22Rv1 (cell line): ENCODE measurements at regions not wholly inside any gene's neighbourhood (a gene's known extent, or its start where the extent isn't known, plus 50 kb on each side); places are given as distances from the start of the nearest gene placed in this dataset.

ENCODE experiments used
- ZFX ChIP-seq: fragments of 450-650 bp; IDR thresholded peaks from 2 replicates; pipeline ENCODE4 v1.6.1; 2017; ENCODE audit warnings: antibody characterized with exemption, borderline replicate concordance
- TF ChIP-seq, protein P1 (sequence below): fragments of 450-650 bp; IDR thresholded peaks from 2 replicates; pipeline ENCODE4 v1.5.1; 2017; ENCODE audit warnings: mild to moderate bottlenecking

DNA sequence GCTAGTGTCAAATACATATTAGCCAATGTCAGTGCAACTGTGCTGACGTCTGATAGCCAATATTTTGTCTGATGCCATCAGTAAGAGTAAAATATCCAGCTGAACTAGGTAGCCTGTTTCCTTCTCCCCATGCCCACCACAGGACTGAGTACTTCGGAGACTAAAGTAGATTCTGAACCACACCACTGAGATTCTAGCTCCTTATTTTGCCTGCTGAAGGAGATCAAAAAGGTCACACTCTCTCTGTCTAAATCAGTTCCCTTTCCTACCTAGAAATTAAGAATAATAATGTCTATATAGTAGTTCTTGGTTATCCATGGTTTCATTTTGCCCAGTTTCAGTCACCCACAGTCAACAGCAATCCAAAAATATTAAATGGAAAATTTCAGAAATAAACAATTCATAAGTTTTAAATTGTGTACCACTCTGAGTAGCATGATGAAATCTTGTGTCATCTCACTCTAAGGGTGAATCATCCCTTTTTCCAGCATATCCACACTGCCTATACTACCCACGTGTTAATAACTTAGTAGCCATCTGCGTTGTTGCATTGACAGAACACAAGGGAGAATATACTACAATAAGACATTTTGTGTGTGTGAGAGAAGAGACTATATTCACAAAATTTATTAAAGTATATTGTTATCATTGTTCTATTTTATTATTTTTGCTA is 1043.3 kb upstream of the PIK3C3 start:
- TF ChIP-seq, protein P1, sequence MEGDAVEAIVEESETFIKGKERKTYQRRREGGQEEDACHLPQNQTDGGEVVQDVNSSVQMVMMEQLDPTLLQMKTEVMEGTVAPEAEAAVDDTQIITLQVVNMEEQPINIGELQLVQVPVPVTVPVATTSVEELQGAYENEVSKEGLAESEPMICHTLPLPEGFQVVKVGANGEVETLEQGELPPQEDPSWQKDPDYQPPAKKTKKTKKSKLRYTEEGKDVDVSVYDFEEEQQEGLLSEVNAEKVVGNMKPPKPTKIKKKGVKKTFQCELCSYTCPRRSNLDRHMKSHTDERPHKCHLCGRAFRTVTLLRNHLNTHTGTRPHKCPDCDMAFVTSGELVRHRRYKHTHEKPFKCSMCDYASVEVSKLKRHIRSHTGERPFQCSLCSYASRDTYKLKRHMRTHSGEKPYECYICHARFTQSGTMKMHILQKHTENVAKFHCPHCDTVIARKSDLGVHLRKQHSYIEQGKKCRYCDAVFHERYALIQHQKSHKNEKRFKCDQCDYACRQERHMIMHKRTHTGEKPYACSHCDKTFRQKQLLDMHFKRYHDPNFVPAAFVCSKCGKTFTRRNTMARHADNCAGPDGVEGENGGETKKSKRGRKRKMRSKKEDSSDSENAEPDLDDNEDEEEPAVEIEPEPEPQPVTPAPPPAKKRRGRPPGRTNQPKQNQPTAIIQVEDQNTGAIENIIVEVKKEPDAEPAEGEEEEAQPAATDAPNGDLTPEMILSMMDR = no peak
- TF ChIP-seq ZFX = no peak
